HG02885 (cell line): ENCODE measurements at regions not wholly inside any gene's neighbourhood (a gene's known extent, or its start where the extent isn't known, plus 50 kb on each side); places are given as distances from the start of the nearest gene placed in this dataset.

ENCODE experiments used
- ATAC-seq: cut with Tn5 transposase; IDR thresholded peaks from one replicate; pipeline ENCODE4 v1.9.1; 2021; ENCODE audit warnings: mild to moderate bottlenecking; ENCODE audit not compliant: unreplicated experiment, poor library complexity

- no peak for ATAC-seq
Measured at GRCh38 chr7:36802459-36803135, 78.3 kb upstream of the AOAH start.

GRCh38 chr7:36796850-36797536, 72.7 kb upstream of the AOAH start:
- ATAC-seq: no peak

- ATAC-seq: no peak
Measured at GRCh38 chr7:36795451-36796021, 71.2 kb upstream of the AOAH start.

- ATAC-seq: no peak
Measured at GRCh38 chr7:36794689-36795088, 70.4 kb upstream of the AOAH start.

GRCh38 chr7:36792421-36792820, 68.1 kb upstream of the AOAH start:
- ATAC-seq: no peak

GRCh38 chr7:36790311-36790787, 66.1 kb upstream of the AOAH start:
- no peak for ATAC-seq

- no peak for ATAC-seq
Measured at GRCh38 chr7:36788825-36789470, 64.7 kb upstream of the AOAH start.

- no peak for ATAC-seq
Measured at GRCh38 chr7:36787933-36788378, 63.7 kb upstream of the AOAH start.

GRCh38 chr7:36784991-36785940, 61.0 kb upstream of the AOAH start:
- peak; percentile 95 for ATAC-seq

- no peak for ATAC-seq
Measured at GRCh38 chr7:36781011-36781738, 56.9 kb upstream of the AOAH start.

- no peak for ATAC-seq
Measured at GRCh38 chr7:36777855-36778254, 53.6 kb upstream of the AOAH start.

GRCh38 chr7:36777062-36777461, 52.8 kb upstream of the AOAH start:
- ATAC-seq: no peak

GRCh38 chr7:36775676-36776075, 51.4 kb upstream of the AOAH start:
- ATAC-seq: no peak

GRCh38 chr7:36775061-36775620, 50.8 kb upstream of the AOAH start:
- no peak for ATAC-seq
